ENCODE measurements at regions not wholly inside any gene's neighbourhood (a gene's known extent, or its start where the extent isn't known, plus 50 kb on each side); places are given as distances from the start of the nearest gene placed in this dataset.
"Not testable (repeated sequence)": the region's sequence is repeated elsewhere in the genome, so short reads cannot be mapped to it uniquely, and the experiment has no call there.

DNA sequence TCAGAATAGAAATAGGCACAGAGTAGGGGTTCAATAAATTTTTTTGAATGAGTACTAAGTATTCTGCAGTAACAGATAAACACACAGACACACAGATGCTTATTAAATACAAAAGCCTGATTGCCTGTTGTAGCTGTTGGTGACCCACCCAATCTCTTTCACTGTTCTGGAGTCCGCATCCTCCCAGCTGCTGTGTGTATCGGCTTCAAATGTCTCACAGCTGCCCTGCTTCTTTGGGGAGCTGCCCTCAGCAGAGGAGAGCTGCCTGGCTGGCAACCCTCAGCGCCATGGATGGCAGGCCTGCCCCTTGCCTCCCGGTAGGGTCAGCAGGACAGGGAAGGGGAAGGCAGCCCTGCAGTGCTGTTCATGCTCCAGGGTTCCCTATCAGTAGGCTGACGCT, 50.5 kb upstream of the PRNP start:
- DNase-seq: no peak

DNA sequence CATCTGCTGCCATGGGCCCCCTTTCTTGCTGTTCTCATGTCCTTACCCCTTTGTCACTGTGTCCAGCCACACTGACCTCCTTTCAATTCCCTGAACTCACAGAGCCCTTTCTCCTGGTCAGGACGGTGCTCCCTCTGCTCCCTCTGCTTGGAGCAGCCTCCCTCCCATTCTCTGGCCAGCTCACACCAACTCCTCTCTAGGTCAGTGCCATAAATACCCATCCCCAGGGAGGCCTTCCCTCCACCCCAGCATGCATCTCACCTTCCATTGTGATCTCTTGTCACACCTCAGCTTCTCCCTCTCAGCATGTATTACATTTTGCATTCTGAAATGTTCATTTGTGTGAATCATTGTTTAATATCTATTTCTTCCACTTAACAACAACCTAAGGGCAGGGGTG, 50.9 kb upstream of the PRNP start:
- no peak for DNase-seq

DNA sequence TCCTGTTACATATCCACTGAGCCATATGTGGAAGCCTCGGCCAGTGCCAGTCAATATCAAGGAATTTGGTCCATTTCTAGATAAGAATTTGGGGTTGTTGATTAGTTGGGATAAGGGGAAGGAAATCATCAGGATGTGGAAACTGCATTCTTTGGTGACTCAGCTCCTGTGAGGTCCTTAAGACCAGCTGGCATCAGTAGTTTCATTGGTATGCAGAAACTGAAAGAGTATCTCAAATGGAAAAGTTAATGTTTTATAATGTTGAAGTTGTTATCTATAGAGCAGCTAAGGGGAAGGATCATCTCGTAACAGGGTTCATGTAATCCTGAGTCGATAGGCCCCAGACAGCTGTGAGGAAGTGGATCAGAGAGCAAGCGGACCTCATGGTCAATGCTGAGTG, 52.5 kb upstream of the PRNP start:
- no peak for DNase-seq

DNA sequence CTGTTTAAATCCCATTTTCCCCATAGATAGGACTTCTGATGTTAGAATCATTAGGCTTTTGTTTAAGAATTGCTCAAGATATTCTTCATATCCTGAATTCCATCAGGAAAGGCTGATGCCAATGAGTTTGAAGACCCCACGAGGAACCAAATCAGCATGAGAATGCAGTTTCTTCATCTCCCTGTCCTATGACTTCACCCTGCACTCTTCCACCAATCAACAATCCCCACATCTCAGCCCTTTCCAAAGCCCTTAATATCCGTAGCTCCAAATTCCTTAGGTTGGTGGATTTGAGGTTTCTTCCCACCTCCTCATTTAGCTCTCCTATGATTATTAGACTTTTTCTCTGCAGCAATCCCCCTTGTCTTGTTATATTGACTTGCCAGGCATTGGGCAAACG, 52.9 kb upstream of the PRNP start:
- DNase-seq: no peak

DNA sequence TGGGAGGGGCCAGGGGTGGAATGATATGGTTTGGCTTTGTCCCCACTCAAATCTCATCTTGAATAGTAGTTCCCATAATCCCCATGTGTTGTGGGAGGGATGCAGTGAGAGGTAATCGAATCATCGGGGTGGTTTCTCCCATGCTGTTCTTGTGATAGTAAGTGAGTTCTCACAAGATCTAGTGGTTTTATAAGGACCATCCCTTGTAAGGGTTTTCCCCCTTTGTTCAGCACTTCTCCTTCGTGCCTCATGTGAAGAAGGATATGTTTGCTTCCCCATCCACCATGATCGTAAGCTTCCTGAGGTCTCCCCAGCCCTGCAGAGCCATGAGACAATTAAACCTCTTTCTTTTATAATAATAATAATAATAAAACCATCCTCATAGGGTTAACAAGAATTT, 53.4 kb upstream of the PRNP start:
- DNase-seq: no peak

DNA sequence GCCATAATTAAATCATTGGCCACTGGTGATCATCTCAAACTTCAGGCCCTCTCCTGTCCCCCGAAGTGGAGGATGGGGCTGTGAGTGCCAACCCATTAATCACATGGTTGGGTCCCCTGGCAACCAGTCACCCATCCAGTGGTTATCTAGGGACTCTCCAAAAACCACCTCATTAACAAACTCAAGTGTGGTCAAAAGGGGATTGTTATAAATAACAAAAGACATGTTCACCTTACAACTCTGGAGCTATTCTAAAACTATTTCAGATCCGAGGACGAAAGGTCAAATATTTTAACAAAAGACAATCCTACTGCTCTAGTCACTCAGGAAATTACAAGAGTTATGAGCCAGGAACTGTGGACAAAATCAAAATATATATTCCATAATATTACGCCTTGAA, 60.0 kb upstream of the PRNP start:
- no peak for DNase-seq

DNA sequence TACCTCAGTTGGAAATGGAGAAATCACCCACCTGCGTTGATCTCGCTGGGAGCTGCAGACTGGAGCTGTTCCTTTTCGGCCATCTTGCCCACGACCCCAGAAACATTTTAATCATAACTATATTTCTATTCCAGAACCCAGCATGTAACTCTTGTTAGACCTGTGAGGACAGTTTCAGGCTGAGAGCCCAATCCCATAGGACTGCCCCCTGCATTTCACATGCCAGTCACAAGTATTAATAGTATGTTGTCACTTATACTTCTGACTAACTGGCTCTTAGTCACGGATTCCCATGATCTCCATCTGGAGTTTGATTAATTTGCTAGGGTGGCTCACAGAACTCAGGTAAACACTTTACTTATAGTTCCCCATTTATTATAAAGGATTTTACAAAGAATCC, 60.6 kb upstream of the PRNP start:
- no peak for DNase-seq

DNA sequence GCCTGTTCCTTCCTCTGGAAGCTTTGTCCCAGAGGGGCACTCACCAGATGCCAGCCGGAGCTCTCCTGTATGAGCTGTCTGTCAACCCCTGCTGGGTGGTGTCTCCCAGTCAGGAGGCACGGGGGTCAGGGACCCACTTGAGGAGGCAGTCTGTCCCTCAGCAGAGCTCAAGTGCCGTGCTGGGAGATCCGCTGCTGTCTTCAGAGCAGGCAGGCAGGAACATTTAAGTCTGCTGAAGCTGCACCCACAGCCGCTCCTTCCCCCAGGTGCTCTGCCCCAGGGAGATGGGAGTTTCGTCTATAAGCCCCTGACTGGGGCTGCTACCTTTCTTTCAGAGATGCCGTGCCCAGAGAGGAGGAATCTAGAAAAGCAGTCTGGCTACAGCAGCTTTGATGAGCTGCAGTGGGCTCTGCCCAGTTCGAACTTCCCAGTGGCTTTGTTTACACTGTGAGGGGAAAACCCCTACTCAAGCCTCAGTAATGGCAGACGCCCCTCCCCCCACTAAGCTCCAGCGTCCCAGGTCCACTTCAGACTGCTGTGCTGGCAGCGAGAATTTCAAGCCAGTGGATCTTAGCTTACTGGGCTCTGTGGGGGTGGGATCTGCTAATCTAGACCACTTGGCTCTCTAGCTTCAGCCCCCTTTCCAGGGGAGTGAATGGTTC, 61.5 kb upstream of the PRNP start:
- DNase-seq: not testable (repeated sequence)

DNA sequence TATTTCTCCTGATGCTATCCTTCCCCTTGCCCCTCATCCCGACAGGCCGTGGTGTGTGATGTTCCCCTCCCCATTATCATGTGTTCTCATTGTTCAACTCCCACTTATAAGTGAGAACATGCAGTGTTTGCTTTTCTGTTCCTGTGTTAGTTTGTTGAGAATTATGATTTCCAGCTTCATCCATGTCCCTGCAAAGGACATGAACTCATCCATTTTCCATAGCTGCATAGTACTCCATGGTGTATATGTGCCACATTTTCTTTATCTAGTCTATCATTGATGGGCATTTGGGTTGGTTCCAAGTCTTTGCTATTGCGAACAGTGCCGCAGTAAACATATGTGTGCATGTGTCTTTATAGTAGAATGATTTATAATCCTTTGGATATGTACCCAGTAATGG, 67.1 kb upstream of the PRNP start:
- DNase-seq: not testable (repeated sequence)

DNA sequence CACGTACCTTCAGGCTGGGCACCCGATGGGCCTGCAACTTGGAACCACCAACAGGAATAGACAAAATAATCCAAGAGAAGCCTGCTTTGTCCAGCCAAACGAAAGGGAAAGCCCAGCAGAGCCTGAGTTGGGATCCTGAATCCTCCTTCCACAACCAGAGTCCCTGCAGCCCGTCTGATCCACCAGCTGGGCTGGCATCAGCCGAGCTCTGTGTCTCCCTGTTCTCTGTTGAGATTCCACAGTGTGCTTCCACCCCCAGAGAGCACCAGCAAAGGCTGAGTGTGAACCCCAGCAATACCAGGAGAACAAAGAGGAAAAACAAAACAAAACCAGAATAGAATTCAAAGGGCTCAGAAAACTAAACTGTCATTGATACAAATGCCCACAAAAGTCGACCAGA, 68.8 kb upstream of the PRNP start:
- DNase-seq: no peak

DNA sequence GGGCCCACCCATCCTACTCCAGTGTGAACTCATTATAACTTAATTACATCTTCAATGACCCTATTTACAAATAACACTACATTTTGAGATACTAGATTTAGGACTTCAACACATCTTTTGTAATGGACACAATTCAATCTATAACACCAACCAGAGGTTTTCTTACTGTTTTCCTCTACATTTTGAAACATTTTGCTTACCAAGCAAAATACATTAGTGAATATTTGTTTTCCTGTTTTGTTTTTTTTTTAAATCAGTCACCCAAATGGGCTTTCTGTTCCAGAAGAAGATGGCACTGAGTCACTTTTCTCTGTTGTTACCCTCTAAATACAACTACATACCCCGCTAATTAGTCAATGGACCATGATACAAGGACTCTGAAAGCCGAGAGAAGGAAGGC, 69.2 kb upstream of the PRNP start:
- DNase-seq: no peak

DNA sequence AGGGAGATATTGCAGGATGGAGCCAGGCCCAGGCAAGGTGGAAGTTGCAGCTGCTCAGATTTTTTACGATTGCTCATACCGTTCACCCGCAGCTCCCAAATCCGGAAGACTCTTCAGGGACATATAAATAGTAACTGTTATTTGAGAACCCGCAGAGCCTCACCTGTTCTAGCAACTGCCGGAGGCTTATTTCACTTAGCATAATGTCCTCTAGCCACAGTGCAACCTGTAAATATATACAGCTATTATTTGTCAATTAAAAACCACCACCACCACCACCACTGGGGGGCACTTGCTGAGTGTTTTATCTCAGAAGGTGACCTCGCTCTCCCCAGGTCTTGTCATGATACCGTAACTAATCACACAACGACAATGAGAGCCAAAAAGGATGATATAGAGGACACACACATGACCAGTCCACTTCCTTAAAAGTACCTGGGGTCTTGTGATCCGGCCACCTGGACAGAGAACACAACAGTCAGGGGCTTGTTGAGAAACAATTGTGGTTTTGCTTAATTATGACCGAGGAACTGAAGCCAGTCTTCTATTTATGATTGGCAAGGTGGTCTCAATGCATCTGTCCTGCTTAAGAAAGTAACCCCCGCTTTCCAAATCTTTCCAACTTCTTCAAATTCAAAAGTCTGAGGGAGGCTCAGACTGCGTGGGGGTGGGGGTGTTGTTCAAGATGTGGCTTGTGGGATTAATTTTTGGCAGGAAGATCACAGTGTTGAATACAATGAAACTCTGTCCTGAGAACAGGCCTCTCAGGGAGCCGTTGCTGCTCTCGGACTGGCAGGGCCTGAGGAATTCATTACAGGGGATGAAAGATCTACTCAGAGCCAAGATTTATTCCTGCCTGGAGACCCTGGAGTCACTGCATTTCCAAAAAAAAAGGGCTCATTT, 72.3 kb upstream of the PRNP start:
- DNase-seq: no peak

DNA sequence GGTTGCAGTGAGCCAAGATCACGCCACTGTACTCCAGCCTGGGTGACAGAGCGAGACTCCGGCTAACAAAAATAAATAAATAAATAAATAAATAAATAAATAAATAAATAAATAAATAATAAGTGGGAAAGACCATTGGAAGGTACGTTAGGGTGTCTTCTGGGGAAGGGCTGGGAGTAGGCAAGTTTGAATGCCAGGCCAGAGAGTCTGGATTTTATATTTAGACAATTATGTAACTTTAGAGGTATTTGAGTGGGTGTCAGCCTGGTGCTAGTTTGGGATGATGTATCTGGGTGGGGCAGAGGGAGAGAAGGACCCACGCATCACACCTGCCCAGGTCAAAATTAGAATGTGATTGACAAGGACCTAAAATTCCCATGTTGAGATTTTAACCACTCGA, 73.1 kb upstream of the PRNP start:
- DNase-seq: no peak

DNA sequence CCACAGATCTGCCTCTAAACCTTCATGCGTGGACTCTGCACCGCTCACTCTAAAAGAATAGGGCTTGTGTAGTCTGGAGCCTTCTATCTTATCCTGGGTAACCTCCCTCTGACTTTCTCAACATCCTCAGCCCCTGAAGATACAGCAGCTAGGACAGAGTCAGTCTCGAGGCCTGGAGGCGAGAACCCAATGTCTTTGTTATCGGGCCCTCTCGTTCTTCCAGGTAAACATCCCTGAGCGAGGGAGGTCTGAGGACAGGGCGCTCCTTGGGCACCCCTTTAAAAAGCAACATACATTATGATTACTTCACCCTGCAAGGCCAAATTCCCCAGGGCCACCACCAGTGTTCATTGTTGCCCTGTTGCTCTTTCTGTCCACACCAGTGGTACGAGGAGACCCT, 75.4 kb upstream of the PRNP start:
- DNase-seq: no peak

DNA sequence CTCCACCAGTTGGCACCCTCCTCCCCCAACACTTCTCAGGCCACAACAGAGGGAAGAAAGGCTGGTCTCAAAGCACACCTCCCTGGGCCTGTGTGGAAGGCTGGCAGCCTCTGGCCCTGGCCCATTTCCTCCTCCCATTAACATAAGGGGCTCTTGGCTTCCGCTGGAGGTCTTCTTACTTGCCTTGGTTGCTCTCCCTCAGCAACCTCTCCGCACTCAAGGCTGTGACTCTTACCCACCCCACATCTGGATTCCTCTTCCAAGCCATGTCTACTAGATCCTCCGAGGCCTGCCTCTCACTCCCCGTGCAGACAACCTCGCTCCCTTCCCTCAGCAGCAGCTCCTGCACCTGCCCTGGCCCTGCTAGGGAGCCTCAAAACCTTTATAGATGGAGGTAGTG, 76.7 kb upstream of the PRNP start:
- no peak for DNase-seq

DNA sequence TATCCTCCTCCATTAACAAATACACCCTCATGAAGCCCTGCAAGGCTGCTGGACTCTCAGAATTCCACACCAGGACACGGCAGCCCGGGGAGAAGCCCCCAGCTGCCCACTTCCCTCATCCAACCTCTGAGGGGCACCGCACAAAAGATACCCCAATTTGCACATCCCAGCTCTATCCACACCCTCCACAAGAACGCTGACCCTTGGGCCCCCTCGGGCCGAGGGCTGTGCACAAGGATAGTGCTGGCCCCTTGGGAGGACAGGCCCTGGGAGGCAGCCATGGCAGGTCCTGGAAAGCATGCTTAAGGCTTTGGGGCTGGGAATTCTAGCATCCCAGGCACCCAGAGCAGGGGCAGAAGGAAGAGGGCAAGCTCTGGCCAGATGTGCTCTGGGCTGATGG, 77.4 kb upstream of the PRNP start:
- DNase-seq: no peak

DNA sequence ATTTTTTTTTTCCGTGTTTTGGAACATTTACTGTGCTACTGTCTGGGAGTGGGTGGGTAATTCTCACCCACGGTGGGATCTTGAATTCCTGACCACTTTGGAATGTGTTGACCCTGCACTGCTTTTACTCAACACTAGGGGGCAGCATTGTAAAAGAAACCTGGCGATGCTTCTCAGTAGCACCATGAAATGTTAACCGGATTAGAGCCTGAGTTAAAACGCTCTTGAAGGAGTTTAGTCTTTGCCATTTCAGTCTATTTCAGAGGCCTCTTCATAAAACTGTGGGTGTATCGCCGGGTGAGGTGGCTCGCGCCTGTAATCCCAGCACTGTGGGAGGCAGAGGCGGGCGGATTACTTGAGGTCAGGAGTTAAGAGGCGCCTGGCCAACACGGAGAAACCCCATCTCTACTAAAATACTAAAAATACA, 79.0 kb upstream of the PRNP start:
- DNase-seq: peak; percentile 40

DNA sequence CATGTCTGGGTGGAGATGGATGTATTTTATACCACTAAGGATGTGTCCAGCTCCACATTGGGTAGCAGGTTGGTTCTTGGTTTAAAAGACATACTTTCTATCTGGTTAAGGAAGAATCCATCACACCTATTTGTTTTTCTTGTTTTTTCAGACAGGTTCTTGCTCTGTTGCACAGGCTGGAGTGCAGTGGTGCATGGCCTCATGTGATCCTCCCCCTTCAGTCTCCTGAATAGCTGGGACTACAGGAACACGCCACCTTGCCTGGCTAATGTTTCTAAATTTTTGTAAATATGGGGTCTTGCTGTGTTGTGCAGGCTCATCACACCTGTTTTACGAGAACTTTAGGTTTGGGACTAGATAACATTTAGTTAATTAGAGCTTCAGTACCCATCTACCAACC, 80.2 kb upstream of the PRNP start:
- DNase-seq: no peak

DNA sequence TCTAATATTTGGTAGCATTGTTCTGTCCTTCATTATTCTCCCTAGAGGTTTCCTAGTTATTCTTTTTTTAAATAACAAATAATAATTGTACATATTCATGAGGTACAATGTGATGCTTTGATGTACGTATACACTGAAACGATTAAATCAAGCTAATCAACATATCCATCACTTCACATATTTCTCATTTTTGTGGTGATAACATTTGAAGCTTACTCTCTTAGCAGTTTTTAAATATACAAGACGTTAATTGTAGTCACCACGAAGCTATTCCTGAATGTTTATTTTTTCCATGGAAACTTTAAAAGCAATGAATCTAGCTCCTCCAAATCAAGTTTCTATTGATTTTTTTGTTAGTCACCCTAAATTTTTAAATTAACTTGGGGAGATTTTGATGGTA, 81.1 kb upstream of the PRNP start:
- no peak for DNase-seq

DNA sequence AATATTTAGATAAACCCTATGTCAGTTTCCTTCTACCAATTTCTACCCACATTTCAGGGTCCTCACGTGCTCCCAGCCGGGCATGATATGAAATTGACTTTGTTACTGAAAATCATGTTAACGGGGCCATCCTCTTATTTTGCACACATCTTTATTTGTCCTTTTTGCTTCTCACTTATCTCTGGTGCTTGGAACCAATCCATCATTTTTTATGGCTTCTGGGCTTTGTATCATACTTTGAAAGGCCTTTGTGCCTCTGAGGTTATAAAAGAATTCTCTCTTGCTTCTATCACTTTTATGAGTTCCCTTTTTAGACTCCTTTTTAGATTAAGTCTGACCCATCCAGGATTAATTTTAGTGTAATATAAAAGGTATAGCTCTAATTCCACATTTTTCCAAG, 81.7 kb upstream of the PRNP start:
- no peak for DNase-seq

DNA sequence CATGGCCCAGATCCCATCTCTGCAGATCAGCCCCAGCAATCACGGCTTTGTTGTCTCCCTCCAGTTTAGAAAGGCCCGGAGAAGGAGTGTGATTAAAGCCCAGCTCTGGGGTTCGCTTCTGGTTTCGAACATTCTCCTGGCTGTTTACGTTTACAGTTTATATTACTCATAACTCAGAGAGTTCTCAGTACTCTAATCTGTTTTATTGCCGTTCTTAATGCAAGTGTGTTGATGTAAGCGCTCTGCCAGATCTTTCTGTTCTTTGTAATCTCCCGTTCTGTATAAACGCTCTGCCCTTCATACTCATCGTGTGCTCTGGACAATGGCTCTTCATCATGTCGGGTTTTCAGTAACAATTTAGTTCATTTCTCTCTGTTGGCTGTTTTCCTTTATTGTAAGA, 82.5 kb upstream of the PRNP start:
- DNase-seq: no peak

DNA sequence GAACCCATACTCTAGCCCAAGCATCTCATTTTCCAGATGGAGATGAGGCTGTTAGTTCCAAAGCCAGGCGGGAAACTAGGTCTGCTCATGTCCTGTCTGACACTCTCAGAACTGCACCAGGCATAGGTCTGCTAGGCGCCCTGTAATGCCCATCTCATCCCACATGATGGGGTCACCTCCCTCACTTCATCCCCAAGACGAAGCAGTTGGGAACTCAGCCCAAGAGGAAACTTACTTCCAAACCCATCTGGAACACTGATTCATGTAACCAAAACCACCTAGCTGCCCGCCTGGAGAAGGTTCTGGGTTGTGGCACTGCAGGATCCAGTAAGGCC, 84.0 kb upstream of the PRNP start:
- no peak for DNase-seq

DNA sequence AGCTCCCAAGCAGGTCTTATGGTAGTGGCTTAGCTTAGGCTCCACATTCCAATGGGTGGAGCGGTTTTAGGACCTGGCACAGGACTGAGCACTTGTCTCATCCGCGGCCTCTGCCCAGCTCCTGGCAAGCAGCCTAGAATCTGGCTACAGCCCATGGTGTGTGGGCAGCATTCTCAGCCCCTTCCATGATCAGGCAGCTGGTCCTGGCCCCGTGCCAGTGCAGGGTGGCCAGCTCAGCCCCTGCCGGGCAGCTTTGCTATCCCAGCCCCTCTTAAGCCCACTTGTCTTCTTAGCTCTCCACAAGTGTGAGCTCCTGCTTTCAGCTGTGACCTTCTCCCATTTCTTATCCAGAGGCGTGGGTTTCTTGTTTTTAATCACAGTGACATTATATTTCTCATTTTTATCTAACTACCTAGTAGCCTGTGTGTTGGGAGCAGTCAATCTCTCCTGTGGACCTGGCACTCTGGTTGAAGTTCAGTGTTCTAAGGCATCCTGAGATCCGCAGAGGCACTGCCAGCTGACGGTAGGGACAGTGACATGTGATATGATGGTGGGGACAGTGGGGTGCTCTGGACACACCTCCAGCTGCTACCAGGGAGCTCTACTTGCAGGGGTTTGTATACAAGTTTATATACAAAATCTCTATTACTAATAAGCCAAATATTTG, 84.5 kb upstream of the PRNP start:
- DNase-seq: no peak

DNA sequence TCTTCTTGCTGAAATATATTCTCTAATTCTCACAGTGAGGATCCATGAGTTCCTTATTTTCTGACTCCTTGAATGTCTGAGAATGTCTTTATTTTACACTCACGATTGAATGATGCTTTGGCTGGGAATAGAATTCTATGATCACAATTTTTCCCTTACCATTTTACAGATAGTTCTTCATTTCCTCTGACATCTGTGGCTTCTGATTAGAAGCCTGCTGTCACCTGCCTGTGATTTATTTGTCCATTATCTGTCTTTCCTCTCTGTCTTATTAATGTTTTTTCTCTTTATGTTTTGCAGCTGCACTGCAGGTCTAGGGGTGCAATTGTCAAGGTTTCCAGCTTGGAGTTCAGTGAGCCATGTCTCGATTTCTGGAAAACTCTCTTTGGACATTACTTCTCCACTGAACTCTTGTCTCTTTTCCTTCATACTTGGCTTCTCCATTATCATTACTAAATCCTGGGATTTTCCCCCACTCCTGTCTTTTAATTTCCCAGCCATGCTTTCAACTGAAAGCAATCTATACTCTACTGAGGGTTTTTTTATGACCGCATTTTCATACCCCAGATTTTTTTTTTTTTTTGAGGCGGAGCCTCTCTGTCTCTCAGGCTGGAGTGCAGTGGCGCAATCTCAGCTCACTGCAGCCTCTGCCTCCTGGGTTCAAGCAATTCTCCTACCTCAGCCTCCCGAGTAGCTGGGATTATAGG, 85.8 kb upstream of the PRNP start:
- DNase-seq: no peak
